H1 (cell line): ENCODE measurements at regions not wholly inside any gene's neighbourhood (a gene's known extent, or its start where the extent isn't known, plus 50 kb on each side); places are given as distances from the start of the nearest gene placed in this dataset.
A peak's percentile ranks its signal among the peaks of the same experiment; 100 is the strongest.

Source experiments
- CTCF ChIA-PET: fragments of 300-600 bp; sonication (Branson Sonifier 250); formaldehyde crosslinking; loops from one replicate; lab custom pipeline; 2021; ENCODE audit not compliant: partially characterized antibody; lab: Charles Lee
- POLR2A ChIA-PET: fragments of 300-600 bp; sonication (Branson Sonifier 250); formaldehyde crosslinking; loops from one replicate; lab custom pipeline; 2021; ENCODE audit warnings: inconsistent platforms; ENCODE audit not compliant: partially characterized antibody; lab: Charles Lee
- DNase-seq, 2 experiments: peaks; one replicate each; pipeline versions ENCODE4 v3.0.0 to v3.0.0-alpha.2; 2010 to 2022; ENCODE audit warnings: low spot score in 2 of 2, low read depth in 1 of 2, mixed read lengths in 1 of 2
- FAIRE-seq: peaks from 2 replicates; lab custom pipeline; 2011; peaks lifted over from hg19 to GRCh38; lab: Jason Lieb, UNC
- H2AFZ ChIP-seq: 2 replicates; pipeline ENCODE4 v1.8.1; 2012; ENCODE audit warnings: low read length, inconsistent platforms
- H2AK5ac ChIP-seq: 2 replicates; pipeline ENCODE4 v1.6.1; 2013; ENCODE audit warnings: low read depth, low read length
- H2BK120ac ChIP-seq: replicated peaks from 2 replicates; pipeline ENCODE3; 2013; ENCODE audit warnings: low read depth, low read length, inconsistent platforms
- H2BK12ac ChIP-seq: 2 replicates; pipeline ENCODE4 v1.6.1; 2013; ENCODE audit warnings: low read depth, low read length
- H2BK15ac ChIP-seq: 2 replicates; pipeline ENCODE4 v1.6.1; 2013; ENCODE audit warnings: low read length
- H2BK20ac ChIP-seq: 2 replicates; pipeline ENCODE4 v1.6.1; 2013; ENCODE audit warnings: low read length
- H2BK5ac ChIP-seq: 2 replicates; pipeline ENCODE4 v1.6.1; 2013; ENCODE audit warnings: low read depth, low read length
- H3K14ac ChIP-seq: 2 replicates; pipeline ENCODE4 v1.6.1; 2013; ENCODE audit warnings: inconsistent platforms; ENCODE audit not compliant: insufficient read length
- H3K18ac ChIP-seq: 2 replicates; pipeline ENCODE4 v1.6.1; 2013; ENCODE audit warnings: low read length; ENCODE audit errors: extremely low read depth
- H3K23ac ChIP-seq: 2 replicates; pipeline ENCODE4 v1.6.1; 2013; ENCODE audit warnings: inconsistent platforms; ENCODE audit not compliant: insufficient read length
- H3K23me2 ChIP-seq: 2 replicates; pipeline ENCODE4 v1.6.1; 2013; ENCODE audit warnings: low read depth, low read length
- H3K27ac ChIP-seq: 2 replicates; pipeline ENCODE4 v1.6.1; 2011; ENCODE audit warnings: low read depth, low read length, inconsistent platforms
- H3K27me3 ChIP-seq, 4 experiments: replicated peaks in 1 of 4; 1 replicate in 1 of 4; 2 replicates in 3 of 4; pipeline versions ENCODE4 v1.6.1 to v1.8.1; 2011 to 2013; ENCODE audit warnings: low read length in 3 of 4, mild to moderate bottlenecking in 3 of 4, inconsistent platforms in 2 of 4, mixed read lengths in 2 of 4, moderate library complexity in 1 of 4; ENCODE audit not compliant: control insufficient read depth in 3 of 4, insufficient read depth in 3 of 4; ENCODE audit errors: extremely low read depth in 1 of 4
- H3K36me3 ChIP-seq, 4 experiments: 2 replicates each; pipeline versions ENCODE4 v1.6.1 to v1.8.1; 2011 to 2013; ENCODE audit warnings: mild to moderate bottlenecking in 4 of 4, low read length in 3 of 4, moderate library complexity in 2 of 4, control low read depth in 1 of 4, inconsistent platforms in 1 of 4; ENCODE audit not compliant: insufficient read depth in 4 of 4, control insufficient read depth in 2 of 4
- H3K4ac ChIP-seq: replicated peaks from 2 replicates; pipeline ENCODE3; 2013; ENCODE audit warnings: low read length, low read depth, mixed read lengths, inconsistent platforms; ENCODE audit not compliant: insufficient read length
- H3K4me1 ChIP-seq, 4 experiments: replicated peaks in 1 of 4; 1 replicate in 1 of 4; 2 replicates in 3 of 4; pipeline versions ENCODE4 v1.6.1 to v1.8.1; 2011 to 2013; ENCODE audit warnings: low read length in 3 of 4, inconsistent platforms in 2 of 4, mixed read lengths in 1 of 4; ENCODE audit not compliant: insufficient read depth in 4 of 4, control insufficient read depth in 3 of 4
- H3K4me2 ChIP-seq, 2 experiments: 2 replicates each; pipeline versions ENCODE4 v1.6.1 to v1.8.1; 2011 to 2013; ENCODE audit warnings: low read depth in 2 of 2, low read length in 2 of 2, control low read depth in 1 of 2, inconsistent platforms in 1 of 2, mild to moderate bottlenecking in 1 of 2; ENCODE audit not compliant: insufficient read depth in 1 of 2
- H3K4me3 ChIP-seq, 4 experiments: fragments of 200-600, 300-600 bp in 1 of 4; sonication (generic), shearing (Covaris generic), sonication (Bioruptor Twin) in 1 of 4; 2 replicates each; pipeline versions ENCODE4 v1.5.1 to v1.8.1; 2011 to 2016; ENCODE audit warnings: low read length in 4 of 4, low read depth in 3 of 4, control low read depth in 2 of 4, inconsistent platforms in 2 of 4, mild to moderate bottlenecking in 2 of 4, mixed read lengths in 1 of 4, moderate library complexity in 1 of 4; ENCODE audit not compliant: insufficient read depth in 2 of 4; ENCODE audit errors: extremely low read depth in 1 of 4
- H3K56ac ChIP-seq: replicated peaks from 2 replicates; pipeline ENCODE3; 2013; ENCODE audit warnings: low read depth, mild to moderate bottlenecking, mixed read lengths, low read length, inconsistent platforms; ENCODE audit not compliant: insufficient read length
- H3K79me1 ChIP-seq: 2 replicates; pipeline ENCODE4 v1.6.1; 2013; ENCODE audit warnings: low read depth, low read length, control low read depth
- H3K79me2 ChIP-seq, 2 experiments: 2 replicates each; pipeline versions ENCODE4 v1.6.1 to v1.8.1; 2012 to 2013; ENCODE audit warnings: low read length in 2 of 2, mild to moderate bottlenecking in 2 of 2, inconsistent platforms in 1 of 2; ENCODE audit not compliant: insufficient read depth in 2 of 2, control insufficient read depth in 1 of 2
- H3K9ac ChIP-seq, 4 experiments: replicated peaks in 1 of 4; 1 replicate in 1 of 4; 2 replicates in 3 of 4; pipeline versions ENCODE4 v1.6.1 to v1.8.1; 2011 to 2013; ENCODE audit warnings: low read depth in 3 of 4, low read length in 3 of 4, control low read depth in 2 of 4, mild to moderate bottlenecking in 2 of 4, moderate library complexity in 2 of 4, inconsistent platforms in 1 of 4; ENCODE audit errors: extremely low read depth in 1 of 4
- H3K9me3 ChIP-seq, 2 experiments: 2 replicates each; pipeline versions ENCODE4 v1.6.1 to v1.8.1; 2012 to 2013; ENCODE audit warnings: mild to moderate bottlenecking in 2 of 2, moderate library complexity in 2 of 2, control low read depth in 1 of 2, inconsistent platforms in 1 of 2, low read depth in 1 of 2, low read length in 1 of 2, mixed read lengths in 1 of 2; ENCODE audit not compliant: insufficient read depth in 2 of 2
- H4K20me1 ChIP-seq, 2 experiments: replicated peaks in 1 of 2; 2 replicates each; pipeline versions ENCODE3 to v1.8.1; 2011 to 2013; ENCODE audit warnings: inconsistent platforms in 2 of 2, low read length in 2 of 2, mild to moderate bottlenecking in 1 of 2; ENCODE audit not compliant: insufficient read depth in 2 of 2, control insufficient read depth in 1 of 2
- H4K5ac ChIP-seq: 2 replicates; pipeline ENCODE4 v1.6.1; 2013; ENCODE audit warnings: low read length, low read depth, mixed read lengths, inconsistent platforms; ENCODE audit not compliant: insufficient read length
- H4K8ac ChIP-seq: 2 replicates; pipeline ENCODE4 v1.8.0; 2013; ENCODE audit warnings: mild to moderate bottlenecking, moderate library complexity, low read length, inconsistent platforms; ENCODE audit not compliant: insufficient read depth; ENCODE audit errors: extremely low read depth
- H4K91ac ChIP-seq: replicated peaks from 2 replicates; pipeline ENCODE3; 2013; ENCODE audit warnings: low read length, mixed read lengths, inconsistent platforms; ENCODE audit not compliant: insufficient read length
- BACH1 ChIP-seq: IDR thresholded peaks from 2 replicates; pipeline ENCODE4 v1.6.1; 2012; ENCODE audit warnings: low read length, improper control_type of control experiment
- CTBP2 ChIP-seq: IDR thresholded peaks from 2 replicates; pipeline ENCODE4 v1.7.0; 2011; ENCODE audit warnings: borderline replicate concordance, mild to moderate bottlenecking, moderate library complexity, mixed read lengths, low read length; ENCODE audit not compliant: insufficient read depth, insufficient read length
- EZH2 ChIP-seq: fragments of 200-600 bp; sonication (generic); IDR thresholded peaks from 2 replicates; pipeline ENCODE4 v1.7.1; 2012; ENCODE audit warnings: low read depth, mild to moderate bottlenecking, moderate library complexity, low read length, inconsistent platforms; ENCODE audit not compliant: severe bottlenecking
- GABPA ChIP-seq: IDR thresholded peaks from 2 replicates; pipeline ENCODE4 v1.6.1; 2011; ENCODE audit warnings: mild to moderate bottlenecking, low read length, moderate library complexity, borderline replicate concordance; ENCODE audit not compliant: insufficient read depth
- KDM4A ChIP-seq: IDR thresholded peaks from one replicate; pipeline ENCODE4 v1.7.1; 2012; ENCODE audit warnings: low read depth, mild to moderate bottlenecking, moderate library complexity, low read length, inconsistent platforms; ENCODE audit not compliant: severe bottlenecking
- NANOG ChIP-seq: IDR thresholded peaks from 2 replicates; pipeline ENCODE4 v1.6.1; 2011; ENCODE audit warnings: low read length, low read depth, mild to moderate bottlenecking, inconsistent platforms; ENCODE audit not compliant: insufficient read depth, poor library complexity, severe bottlenecking
- NRF1 ChIP-seq: IDR thresholded peaks from 2 replicates; pipeline ENCODE4 v1.6.1; 2011; ENCODE audit warnings: mild to moderate bottlenecking, low read depth, low read length, improper control_type of control experiment
- POLR2AphosphoS5 ChIP-seq: IDR thresholded peaks from 2 replicates; pipeline ENCODE4 v1.6.1; 2011; ENCODE audit warnings: low read depth, low read length
- RBBP5 ChIP-seq: IDR thresholded peaks from 2 replicates; pipeline ENCODE4 v1.7.1; 2012; ENCODE audit warnings: low read depth, mild to moderate bottlenecking, inconsistent platforms, low read length, moderate library complexity, borderline replicate concordance
- SIN3A ChIP-seq, 2 experiments: IDR thresholded peaks in 1 of 2; conservative IDR thresholded peaks in 1 of 2; 2 replicates each; pipeline ENCODE4 v1.6.1; 2011 to 2012; ENCODE audit warnings: low read length in 2 of 2, improper control_type of control experiment in 1 of 2, low read depth in 1 of 2, mild to moderate bottlenecking in 1 of 2
- SP1 ChIP-seq: IDR thresholded peaks from 2 replicates; pipeline ENCODE4 v1.6.1; 2011; ENCODE audit warnings: low read depth, low read length
- SP4 ChIP-seq: IDR thresholded peaks from 2 replicates; pipeline ENCODE4 v1.6.1; 2012; ENCODE audit warnings: low read length, inconsistent platforms
- SRF ChIP-seq: IDR thresholded peaks from 2 replicates; pipeline ENCODE4 v1.6.1; 2011; ENCODE audit warnings: mild to moderate bottlenecking, low read depth, low read length, moderate library complexity
- TBP ChIP-seq: IDR thresholded peaks from 2 replicates; pipeline ENCODE4 v1.6.1; 2011; ENCODE audit warnings: low read depth, low read length, improper control_type of control experiment
- WGBS, 2 experiments: shearing (Covaris generic) in 1 of 2; methylation state at CpG; one replicate each; pipeline versions ENCODE4 v1.1.6 to v1.1.7; 2013 to 2015; ENCODE audit warnings: low lambda C conversion rate in 2 of 2, mixed read lengths in 2 of 2, inconsistent platforms in 1 of 2, low coverage in 1 of 2, missing lambda C conversion rate in 1 of 2; ENCODE audit not compliant: insufficient replicate concordance in 2 of 2, insufficient coverage in 1 of 2, insufficient read length in 1 of 2; ENCODE audit errors: extremely low coverage in 1 of 2, missing lambda C conversion rate in 1 of 2; 5-methylcytosine and 5-hydroxymethylcytosine counted together

- H2BK20ac ChIP-seq, result no peak overlapping the region
- no peak overlapping the region for H3K27ac ChIP-seq
- H4K8ac ChIP-seq, result no peak overlapping the region
- H3K79me1 ChIP-seq, result no peaks in the 10 kb centered on the region
- H4K5ac ChIP-seq, result no peak overlapping the region
- H3K4ac ChIP-seq, result no peak overlapping the region
- ChIA-PET CTCF (no interaction called here), POLR2A (no interaction called here)
- H2BK15ac ChIP-seq, result no peak overlapping the region
- no peak overlapping the region for H2BK120ac ChIP-seq
- H3K4me1 ChIP-seq, result no peaks in the 10 kb centered on the region
- no peaks in the 10 kb centered on the region for H3K9me3 ChIP-seq
- 0 out of 2 replicates have a peak overlapping the region, but pooled peaks have one; percentile 38 for H2AFZ ChIP-seq
- H3K23ac ChIP-seq, result no peak overlapping the region
- no peak overlapping the region for H2BK5ac ChIP-seq
- whole genome bisulfite sequencing, 2 experiments, result 91% methylated on average over 5 of the region's 5 CpGs; no CpG with 5 or more reads in 1 of the 2 experiments
- no peak for DNase-seq
- no peak overlapping the region for H2BK12ac ChIP-seq
- no peak for TF ChIP-seq SP4
- no peak for TF ChIP-seq POLR2AphosphoS5
- TF ChIP-seq RBBP5, result no peak
- no peak for TF ChIP-seq NRF1
- no peak for TF ChIP-seq NANOG
- TF ChIP-seq SRF, result no peak
- no peak for TF ChIP-seq SIN3A (conservative IDR thresholded peaks at IDR 0.05 in 1 of 2, IDR thresholded peaks at IDR 0.05 in 1 of 2; ENCODE audit: low read depth in 1 of 2, low read length in 2 of 2)
- no peak for TF ChIP-seq EZH2
- TF ChIP-seq GABPA, result no peak
- TF ChIP-seq TBP, result no peak
- no peak for TF ChIP-seq BACH1
- no peak for TF ChIP-seq SP1
- no peak for TF ChIP-seq CTBP2
- no peak for TF ChIP-seq KDM4A
- no peaks in the 10 kb centered on the region for H3K27me3 ChIP-seq
- H3K4me3 ChIP-seq, result no peak overlapping the region
- H3K9ac ChIP-seq, result no peak overlapping the region
- H3K36me3 ChIP-seq, result no peaks in the 10 kb centered on the region
- FAIRE-seq, result no peak
- H3K18ac ChIP-seq, result no peak overlapping the region
- no peak overlapping the region for H3K4me2 ChIP-seq
- H4K91ac ChIP-seq, result no peak overlapping the region
- no peak overlapping the region for H3K14ac ChIP-seq
- H3K56ac ChIP-seq, result no peak overlapping the region
- H2AK5ac ChIP-seq, result no peak overlapping the region
- no peaks in the 10 kb centered on the region for H4K20me1 ChIP-seq
- H3K79me2 ChIP-seq, result no peaks in the 10 kb centered on the region
- no peaks in the 10 kb centered on the region for H3K23me2 ChIP-seq
Measured at GRCh38 chr14:66425402-66425801, 60.8 kb upstream of the CCDC196 start.
